ENCODE measurements at regions not wholly inside any gene's neighbourhood (a gene's known extent, or its start where the extent isn't known, plus 50 kb on each side); places are given as distances from the start of the nearest gene placed in this dataset.

- H3K4me3 ChIP-seq (ENCODE audit: extremely low read depth in 1 of 4, insufficient read depth in 2 of 4, low read depth in 3 of 4, low read length in 4 of 4) = no peak overlapping the region
- H3K27me3 ChIP-seq (replicated peaks in 1 of 4; ENCODE audit: control insufficient read depth in 3 of 4, extremely low read depth in 1 of 4, insufficient read depth in 3 of 4, low read length in 3 of 4) = no peaks in the 10 kb centered on the region
- H3K27ac ChIP-seq (ENCODE audit: low read depth, low read length) = no peak overlapping the region
- H3K4ac ChIP-seq (replicated peaks; ENCODE audit: insufficient read length, low read depth, low read length) = no peak overlapping the region
- H2BK15ac ChIP-seq (ENCODE audit: low read length) = no peak overlapping the region
- no peak overlapping the region for H3K23ac ChIP-seq (ENCODE audit: insufficient read length)
- TF ChIP-seq PHF8 (conservative IDR thresholded peaks at IDR 0.05; ENCODE audit: low read depth, low read length) (no peak), CTCF (IDR thresholded peaks at IDR 0.05; ENCODE audit: control extremely low read depth in 1 of 3, insufficient read depth in 1 of 3, low read depth in 1 of 3, low read length in 3 of 3) (no peak), SP2 (IDR thresholded peaks at IDR 0.05; ENCODE audit: low read length) (no peak)
- H3K23me2 ChIP-seq (ENCODE audit: low read depth, low read length) = no peaks in the 10 kb centered on the region
- H3K56ac ChIP-seq (replicated peaks; ENCODE audit: insufficient read length, low read depth, low read length) = no peak overlapping the region
- CTCF ChIA-PET (ENCODE audit: partially characterized antibody) = interaction anchor here (1.4 to 1.9 kb wide), 3 partner anchors 18 to 33 kb away, joined by 3 to 5 read pairs (median 5); no protein-coding TSS in a partner anchor
- H2AFZ ChIP-seq (ENCODE audit: low read length) = no peak overlapping the region
- H4K91ac ChIP-seq (replicated peaks; ENCODE audit: insufficient read length, low read length) = no peak overlapping the region
- no peaks in the 10 kb centered on the region for H4K20me1 ChIP-seq (replicated peaks in 1 of 2; ENCODE audit: control insufficient read depth in 1 of 2, insufficient read depth in 2 of 2, low read length in 2 of 2)
- no peaks in the 10 kb centered on the region for H3K9me3 ChIP-seq (ENCODE audit: insufficient read depth in 2 of 2, low read depth in 1 of 2, low read length in 1 of 2)
- H4K5ac ChIP-seq (ENCODE audit: insufficient read length, low read depth, low read length) = no peak overlapping the region
- H3K4me1 ChIP-seq (replicated peaks in 1 of 4; ENCODE audit: control insufficient read depth in 3 of 4, insufficient read depth in 4 of 4, low read length in 3 of 4) = no peaks in the 10 kb centered on the region
- H3K36me3 ChIP-seq (ENCODE audit: control insufficient read depth in 2 of 4, insufficient read depth in 4 of 4, low read length in 3 of 4) = no peaks in the 10 kb centered on the region
- H3K79me1 ChIP-seq (ENCODE audit: low read depth, low read length) = no peaks in the 10 kb centered on the region
- POLR2A ChIA-PET (ENCODE audit: partially characterized antibody) = no interaction called here
- no peak overlapping the region for H2AK5ac ChIP-seq (ENCODE audit: low read depth, low read length)
- 74% methylated on average over 1 of the region's 1 CpG; no CpG with 5 or more reads in 1 of the 2 experiments for WGBS, 2 experiments (ENCODE audit: extremely low coverage in 1 of 2, insufficient coverage in 1 of 2, insufficient read length in 1 of 2, insufficient replicate concordance in 2 of 2, low coverage in 1 of 2, low lambda C conversion rate in 2 of 2, missing lambda C conversion rate in 1 of 2)
- H2BK5ac ChIP-seq (ENCODE audit: low read depth, low read length) = no peak overlapping the region
- no peaks in the 10 kb centered on the region for H3K79me2 ChIP-seq (ENCODE audit: control insufficient read depth in 1 of 2, insufficient read depth in 2 of 2, low read length in 2 of 2)
- no peak overlapping the region for H2BK20ac ChIP-seq (ENCODE audit: low read length)
- no peak overlapping the region for H2BK120ac ChIP-seq (replicated peaks; ENCODE audit: low read depth, low read length)
- no peak overlapping the region for H3K14ac ChIP-seq (ENCODE audit: insufficient read length)
- no peak overlapping the region for H3K9ac ChIP-seq (replicated peaks in 1 of 4; ENCODE audit: extremely low read depth in 1 of 4, low read depth in 3 of 4, low read length in 3 of 4)
- H3K18ac ChIP-seq (ENCODE audit: extremely low read depth, low read length) = no peak overlapping the region
- H3K4me2 ChIP-seq (ENCODE audit: insufficient read depth in 1 of 2, low read depth in 2 of 2, low read length in 2 of 2) = no peak overlapping the region
- no peak overlapping the region for H4K8ac ChIP-seq (ENCODE audit: extremely low read depth, insufficient read depth, low read length)
- DNase-seq (ENCODE audit: low read depth in 1 of 2, low spot score in 2 of 2) (no peak), FAIRE-seq (no peak)
- no peak overlapping the region for H2BK12ac ChIP-seq (ENCODE audit: low read depth, low read length)
These were observed 183.5 kb upstream of the NFIB start for GRCh38 chr9:14497476-14497875.
